Kidney (tissue), 13 donors: ENCODE measurements at regions not wholly inside any gene's neighbourhood (a gene's known extent, or its start where the extent isn't known, plus 50 kb on each side); places are given as distances from the start of the nearest gene placed in this dataset.

Experiments used
- DNase-seq, 5 donors: peaks; one replicate each; pipeline ENCODE4 v3.0.0-alpha.2; 2013 to 2020
- FAIRE-seq: peaks from 2 replicates; lab custom pipeline; 2012; peaks lifted over from hg19 to GRCh38; lab: Jason Lieb, UNC
- H3K27ac ChIP-seq, 2 donors: one replicate each; pipeline ENCODE4 v1.7.0; 2013; ENCODE audit warnings: low read depth in 2 of 2, low read length in 2 of 2, inconsistent platforms in 1 of 2
- H3K27me3 ChIP-seq: one replicate; pipeline ENCODE4 v1.7.1; 2013; ENCODE audit warnings: low read length, inconsistent platforms; ENCODE audit not compliant: control insufficient read depth, insufficient read depth
- H3K36me3 ChIP-seq, 3 donors: one replicate each; pipeline versions ENCODE4 v1.7.0 to v1.7.1; 2013; ENCODE audit warnings: low read length in 3 of 3, control low read depth in 1 of 3, inconsistent platforms in 1 of 3; ENCODE audit not compliant: insufficient read depth in 3 of 3, control insufficient read depth in 2 of 3
- H3K4me1 ChIP-seq, 3 donors: one replicate each; pipeline versions ENCODE4 v1.7.0 to v1.7.1; 2013; ENCODE audit warnings: low read length in 3 of 3, inconsistent platforms in 1 of 3, low read depth in 1 of 3; ENCODE audit not compliant: control insufficient read depth in 2 of 3, insufficient read depth in 2 of 3
- H3K4me3 ChIP-seq, 3 donors: one replicate each; pipeline versions ENCODE4 v1.7.0 to v1.8.1; 2013; ENCODE audit warnings: low read length in 3 of 3, control low read depth in 1 of 3, inconsistent platforms in 1 of 3
- H3K9ac ChIP-seq, 3 donors: one replicate each; pipeline versions ENCODE4 v1.7.0 to v1.7.1; 2013; ENCODE audit warnings: low read length in 3 of 3, control low read depth in 1 of 3, inconsistent platforms in 1 of 3
- H3K9me3 ChIP-seq, 3 donors: one replicate each; pipeline versions ENCODE4 v1.7.0 to v1.7.1; 2013; ENCODE audit warnings: low read length in 3 of 3, control low read depth in 1 of 3, inconsistent platforms in 1 of 3; ENCODE audit not compliant: control insufficient read depth in 2 of 3, insufficient read depth in 1 of 3
- intact Hi-C: fragments of 100-400 bp; cut with DNase I; formaldehyde crosslinking; loops from one replicate; pipeline ENCODE4 v1.11.1; 2022
- TF ChIP-seq, protein P1 (sequence below): IDR thresholded peaks from 3 replicates; pipeline ENCODE4 v1.5.1; 2012; ENCODE audit warnings: mild to moderate bottlenecking, moderate library complexity, borderline replicate concordance; ENCODE audit not compliant: insufficient read depth; ENCODE audit errors: extremely low read depth
- donor health status: control.
- donor health status: control.
- donor health status: control.
- donor health status: control.
- donor health status: control.
- donor health status: DM: yes; HTN: yes; CAD: no.
- donor health status: Normal renal cell carcinoma (clear cell type).

DNA sequence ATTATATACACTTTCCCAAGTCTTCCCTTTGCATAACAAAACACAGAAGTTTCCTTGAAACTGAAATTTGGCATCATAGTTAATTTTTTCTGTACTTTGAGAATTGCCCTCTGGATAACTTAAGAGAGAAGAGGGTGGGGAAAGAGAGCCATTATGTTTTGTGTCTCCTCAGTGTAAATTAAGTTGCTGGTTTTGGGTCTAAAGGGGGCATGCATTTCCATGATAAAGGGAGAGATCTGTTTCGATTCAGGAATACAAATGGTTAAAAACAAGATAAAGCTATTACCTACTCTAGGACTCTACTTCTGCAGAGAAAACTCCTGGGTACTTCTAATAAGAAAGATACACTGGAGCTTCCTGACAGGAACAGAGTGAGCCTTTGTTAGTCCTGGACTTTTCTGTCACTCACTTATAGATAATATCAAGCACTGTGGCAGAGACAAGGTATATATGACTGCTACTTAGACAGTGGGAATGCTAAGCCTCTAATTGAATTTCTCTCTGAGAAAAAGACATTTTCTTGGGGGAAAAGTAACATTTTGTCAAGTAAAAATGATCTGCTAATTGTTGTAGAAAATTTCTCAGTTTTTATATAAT, 142.8 kb upstream of the PCDH9 start:
- Histone ChIP-seq H3K9me3 (no peaks in the 10 kb centered on the region), H3K4me1 (no peaks in the 10 kb centered on the region), H3K27me3 (no peaks in the 10 kb centered on the region), H3K27ac (no peak overlapping the region), H3K36me3 (no peaks in the 10 kb centered on the region), H3K4me3 (no peak overlapping the region), H3K9ac (no peak overlapping the region)
- TF ChIP-seq, protein P1, sequence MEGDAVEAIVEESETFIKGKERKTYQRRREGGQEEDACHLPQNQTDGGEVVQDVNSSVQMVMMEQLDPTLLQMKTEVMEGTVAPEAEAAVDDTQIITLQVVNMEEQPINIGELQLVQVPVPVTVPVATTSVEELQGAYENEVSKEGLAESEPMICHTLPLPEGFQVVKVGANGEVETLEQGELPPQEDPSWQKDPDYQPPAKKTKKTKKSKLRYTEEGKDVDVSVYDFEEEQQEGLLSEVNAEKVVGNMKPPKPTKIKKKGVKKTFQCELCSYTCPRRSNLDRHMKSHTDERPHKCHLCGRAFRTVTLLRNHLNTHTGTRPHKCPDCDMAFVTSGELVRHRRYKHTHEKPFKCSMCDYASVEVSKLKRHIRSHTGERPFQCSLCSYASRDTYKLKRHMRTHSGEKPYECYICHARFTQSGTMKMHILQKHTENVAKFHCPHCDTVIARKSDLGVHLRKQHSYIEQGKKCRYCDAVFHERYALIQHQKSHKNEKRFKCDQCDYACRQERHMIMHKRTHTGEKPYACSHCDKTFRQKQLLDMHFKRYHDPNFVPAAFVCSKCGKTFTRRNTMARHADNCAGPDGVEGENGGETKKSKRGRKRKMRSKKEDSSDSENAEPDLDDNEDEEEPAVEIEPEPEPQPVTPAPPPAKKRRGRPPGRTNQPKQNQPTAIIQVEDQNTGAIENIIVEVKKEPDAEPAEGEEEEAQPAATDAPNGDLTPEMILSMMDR, result no peak
- intact Hi-C loops, result no loop called here
- DNase-seq, result no peak
- FAIRE-seq, result no peak

DNA sequence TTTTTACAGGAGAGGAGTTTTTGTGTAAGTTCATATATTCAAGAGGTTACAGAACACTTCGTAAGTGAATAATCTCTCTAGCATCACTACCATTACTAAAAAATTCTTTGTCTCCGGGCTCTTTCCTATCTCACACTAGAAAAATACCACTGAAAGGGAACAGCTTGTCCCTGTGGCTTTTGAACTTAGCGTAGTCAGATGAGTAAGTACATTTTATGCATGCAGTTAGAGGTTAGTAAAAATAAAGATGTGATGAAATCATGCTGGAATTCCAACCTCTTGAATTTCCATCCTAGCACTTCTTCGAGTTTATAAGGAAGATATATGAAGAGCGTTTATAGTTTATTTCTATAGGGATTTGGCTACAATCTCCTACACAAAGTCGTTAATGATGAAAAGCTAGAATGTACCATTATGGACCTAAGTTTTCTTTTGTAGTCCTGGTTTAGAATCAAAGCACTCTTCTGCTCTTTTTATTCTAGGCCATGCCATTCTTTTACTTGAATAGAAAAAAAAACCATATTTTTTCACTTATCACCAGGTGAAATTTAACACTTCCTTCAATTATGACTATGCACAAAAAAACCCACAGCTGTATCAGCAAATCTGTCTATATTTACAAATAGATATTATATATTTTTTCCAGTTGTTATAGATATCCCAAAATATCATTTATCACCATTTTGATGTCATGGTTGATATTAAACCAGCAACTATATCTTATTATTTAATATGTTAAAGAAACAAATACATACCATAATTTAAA, 139.9 kb upstream of the PCDH9 start:
- DNase-seq (peak in 1 of 5 donors; percentile 38), FAIRE-seq (peak; percentile 55)
- Histone ChIP-seq H3K27ac (no peak overlapping the region), H3K4me1 (no peaks in the 10 kb centered on the region), H3K9ac (no peak overlapping the region), H3K36me3 (no peaks in the 10 kb centered on the region), H3K9me3 (no peaks in the 10 kb centered on the region), H3K4me3 (no peak overlapping the region), H3K27me3 (no peaks in the 10 kb centered on the region)
- TF ChIP-seq, protein P1, result no peak
- intact Hi-C loops, result no loop called here

DNA sequence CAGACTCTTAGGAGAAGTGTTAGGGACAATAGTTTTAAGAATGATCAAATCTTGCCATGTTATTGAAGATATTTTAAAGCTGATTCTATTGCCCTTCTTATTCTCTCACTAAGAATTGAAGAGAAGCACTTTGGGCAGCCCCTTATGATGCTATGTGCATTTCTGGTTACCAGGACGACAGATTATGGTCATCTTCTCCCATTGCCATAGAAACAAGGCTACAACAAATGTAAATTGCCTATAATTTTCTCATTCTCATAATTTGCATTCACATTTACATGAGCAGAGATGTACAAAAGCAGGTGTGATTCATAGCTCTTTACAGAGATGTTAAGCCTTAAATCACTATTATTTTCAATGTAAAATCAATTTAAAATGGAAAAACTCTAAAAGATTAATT, 137.3 kb upstream of the PCDH9 start:
- no peak overlapping the region for H3K27ac ChIP-seq
- H3K9me3 ChIP-seq, result no peaks in the 10 kb centered on the region
- no peaks in the 10 kb centered on the region for H3K36me3 ChIP-seq
- no peak overlapping the region for H3K9ac ChIP-seq
- no peak overlapping the region for H3K4me3 ChIP-seq
- no peaks in the 10 kb centered on the region for H3K4me1 ChIP-seq
- FAIRE-seq (no peak), DNase-seq (no peak)
- H3K27me3 ChIP-seq, result no peaks in the 10 kb centered on the region
- intact Hi-C loops, result no loop called here
- TF ChIP-seq, protein P1, result no peak
